GM12878 (cell line): ENCODE measurements at regions not wholly inside any gene's neighbourhood (a gene's known extent, or its start where the extent isn't known, plus 50 kb on each side); places are given as distances from the start of the nearest gene placed in this dataset.

Source experiments
- CTCF ChIP-seq, 3 experiments: IDR thresholded peaks in 2 of 3; conservative IDR thresholded peaks in 1 of 3; 2 replicates each; pipeline ENCODE4 v1.5.1; 2011; ENCODE audit warnings: low read depth in 3 of 3, low read length in 3 of 3, mild to moderate bottlenecking in 3 of 3, control low read depth in 2 of 3, moderate library complexity in 2 of 3, inconsistent platforms in 1 of 3, mixed read lengths in 1 of 3; ENCODE audit not compliant: control insufficient read depth in 2 of 3, insufficient read depth in 1 of 3; ENCODE audit errors: extremely low read depth in 1 of 3
- EZH2 ChIP-seq: IDR thresholded peaks from 2 replicates; pipeline ENCODE4 v1.6.1; 2012; ENCODE audit warnings: low read depth, mild to moderate bottlenecking, control low read depth, inconsistent platforms, low read length, borderline replicate concordance; ENCODE audit not compliant: control insufficient read depth
- HCFC1 ChIP-seq: fragments of 150-350 bp; IDR thresholded peaks from 2 replicates; pipeline ENCODE4 v1.6.1; 2014; ENCODE audit warnings: low read length
- POLR2A ChIP-seq: IDR thresholded peaks from 2 replicates; pipeline ENCODE4 v1.6.1; 2011; ENCODE audit warnings: low read depth, mild to moderate bottlenecking, low read length
- POLR2AphosphoS5 ChIP-seq: IDR thresholded peaks from 2 replicates; pipeline ENCODE4 v1.6.1; 2011; ENCODE audit warnings: mild to moderate bottlenecking, low read length, inconsistent platforms
- RCOR1 ChIP-seq: conservative IDR thresholded peaks from 2 replicates; pipeline ENCODE4 v1.6.1; 2012; ENCODE audit warnings: low read depth, low read length, improper control_type of control experiment
- RELA ChIP-seq: fragments of 450-650 bp; IDR thresholded peaks from 2 replicates; pipeline ENCODE4 v1.8.0; 2014; ENCODE audit warnings: borderline replicate concordance; ENCODE audit not compliant: partially characterized antibody
- SIN3A ChIP-seq: IDR thresholded peaks from 2 replicates; pipeline ENCODE4 v1.6.1; 2012; ENCODE audit warnings: low read depth, low read length, improper control_type of control experiment

- no peak for TF ChIP-seq SIN3A
- no peak for TF ChIP-seq RELA
- no peak for TF ChIP-seq CTCF (IDR thresholded peaks at IDR 0.05 in 2 of 3, conservative IDR thresholded peaks at IDR 0.05 in 1 of 3; ENCODE audit: control insufficient read depth in 2 of 3, extremely low read depth in 1 of 3, insufficient read depth in 1 of 3, low read depth in 3 of 3, low read length in 3 of 3)
- TF ChIP-seq POLR2A, result no peak
- no peak for TF ChIP-seq POLR2AphosphoS5
- TF ChIP-seq RCOR1, result no peak
- TF ChIP-seq HCFC1, result no peak
- TF ChIP-seq EZH2, result no peak
These were observed 64.2 kb upstream of the BLID start for GRCh38 chr11:122179961-122180834.
